Neural cell (in vitro differentiated cells): ENCODE measurements at regions not wholly inside any gene's neighbourhood (a gene's known extent, or its start where the extent isn't known, plus 50 kb on each side); places are given as distances from the start of the nearest gene placed in this dataset.

Experiments used
- H2AFZ ChIP-seq: fragments of 200-600, 300-800 bp; sonication (generic), shearing (Covaris generic); 2 replicates; pipeline ENCODE4 v1.6.0; 2014; ENCODE audit warnings: low read depth, mild to moderate bottlenecking, antibody characterized with exemption, low read length, moderate library complexity
- H3F3A ChIP-seq: fragments of 200-600 bp; shearing (Covaris generic); 2 replicates; pipeline ENCODE4 v1.6.1; 2016; ENCODE audit warnings: mild to moderate bottlenecking, moderate library complexity, mixed read lengths, antibody characterized with exemption, low read length; ENCODE audit not compliant: insufficient read depth, poor library complexity, severe bottlenecking
- H3K27ac ChIP-seq: fragments of 200-600, 300-800 bp; sonication (generic), shearing (Covaris generic); 2 replicates; pipeline ENCODE4 v1.5.1; 2014; ENCODE audit warnings: mild to moderate bottlenecking, low read length, moderate library complexity
- H3K27me3 ChIP-seq: fragments of 300-800, 200-600 bp; sonication (generic), shearing (Covaris generic); 2 replicates; pipeline ENCODE4 v1.6.0; 2014; ENCODE audit warnings: mild to moderate bottlenecking, low read depth, low read length, moderate library complexity; ENCODE audit not compliant: insufficient read depth
- H3K36me3 ChIP-seq: fragments of 300-800, 200-600 bp; sonication (generic), shearing (Covaris generic); 2 replicates; pipeline ENCODE4 v1.5.1; 2014; ENCODE audit warnings: mild to moderate bottlenecking, antibody characterized with exemption, low read length, moderate library complexity; ENCODE audit not compliant: insufficient read depth
- H3K4me2 ChIP-seq: fragments of 300-800, 200-600 bp; sonication (generic), shearing (Covaris generic); 2 replicates; pipeline ENCODE4 v1.6.0; 2014; ENCODE audit warnings: mild to moderate bottlenecking, low read length
- H3K4me3 ChIP-seq: fragments of 300-800, 200-600 bp; sonication (generic), shearing (Covaris generic); 2 replicates; pipeline ENCODE4 v1.5.1; 2014; ENCODE audit warnings: mild to moderate bottlenecking, low read length, moderate library complexity
- H3K79me2 ChIP-seq: fragments of 200-600 bp; shearing (Covaris generic); replicated peaks from 2 replicates; pipeline ENCODE4 v1.6.0; 2014; ENCODE audit warnings: mild to moderate bottlenecking, low read length, moderate library complexity; ENCODE audit not compliant: insufficient read depth
- H3K9ac ChIP-seq: fragments of 300-800, 200-600 bp; sonication (generic), shearing (Covaris generic); 2 replicates; pipeline ENCODE4 v1.6.1; 2016; ENCODE audit warnings: mild to moderate bottlenecking, low read length, mixed read lengths
- H3K9me2 ChIP-seq: fragments of 200-600 bp; shearing (Covaris generic); 2 replicates; pipeline ENCODE4 v1.6.1; 2016; ENCODE audit warnings: mild to moderate bottlenecking, low read length, mixed read lengths; ENCODE audit not compliant: insufficient read depth
- H3K9me3 ChIP-seq: fragments of 200-600, 300-800 bp; sonication (generic), shearing (Covaris generic); 2 replicates; pipeline ENCODE4 v1.6.1; 2016; ENCODE audit warnings: mild to moderate bottlenecking, mixed run types, low read length, moderate library complexity, mixed read lengths
- H4K20me1 ChIP-seq: fragments of 200-600 bp; shearing (Covaris generic); 2 replicates; pipeline ENCODE4 v1.6.1; 2016; ENCODE audit warnings: mild to moderate bottlenecking, mixed run types; ENCODE audit not compliant: insufficient read depth
- EP300 ChIP-seq: fragments of 450-650 bp; conservative IDR thresholded peaks from 2 replicates; pipeline ENCODE4 v1.6.1; 2014; ENCODE audit warnings: antibody characterized with exemption, mild to moderate bottlenecking, moderate library complexity; ENCODE audit not compliant: poor library complexity, severe bottlenecking
- EZH2 ChIP-seq: fragments of 200-600, 300-800 bp; shearing (Covaris generic), sonication (generic); IDR thresholded peaks from 2 replicates; pipeline ENCODE4 v1.6.1; 2014; ENCODE audit warnings: antibody characterized with exemption, low read length, borderline replicate concordance, mild to moderate bottlenecking; ENCODE audit not compliant: insufficient read depth, poor library complexity, severe bottlenecking
- MXI1 ChIP-seq: fragments of 450-650 bp; conservative IDR thresholded peaks from 2 replicates; pipeline ENCODE4 v1.6.1; 2014; ENCODE audit warnings: antibody characterized with exemption, mild to moderate bottlenecking; ENCODE audit not compliant: poor library complexity, severe bottlenecking
- POLR2AphosphoS5 ChIP-seq: IDR thresholded peaks from 2 replicates; pipeline ENCODE4 v1.6.1; 2012
- RAD21 ChIP-seq: fragments of 450-650 bp; conservative IDR thresholded peaks from 2 replicates; pipeline ENCODE4 v1.6.1; 2014; ENCODE audit warnings: antibody characterized with exemption, mild to moderate bottlenecking, moderate library complexity
- SMC3 ChIP-seq: fragments of 450-650 bp; conservative IDR thresholded peaks from 2 replicates; pipeline ENCODE4 v1.6.1; 2014; ENCODE audit warnings: antibody characterized with exemption, mild to moderate bottlenecking, moderate library complexity; ENCODE audit not compliant: poor library complexity
- TAF1 ChIP-seq: IDR thresholded peaks from 2 replicates; pipeline ENCODE4 v1.6.1; 2012; ENCODE audit warnings: low read depth
- TF ChIP-seq, protein P1 (sequence below): IDR thresholded peaks from 2 replicates; pipeline ENCODE4 v1.6.1; 2012; ENCODE audit warnings: borderline replicate concordance
- TF ChIP-seq, protein P2 (sequence below): fragments of 450-650 bp; IDR thresholded peaks from 2 replicates; pipeline ENCODE4 v1.5.1; 2014; ENCODE audit warnings: antibody characterized with exemption, mild to moderate bottlenecking, moderate library complexity; ENCODE audit not compliant: poor library complexity, severe bottlenecking

DNA sequence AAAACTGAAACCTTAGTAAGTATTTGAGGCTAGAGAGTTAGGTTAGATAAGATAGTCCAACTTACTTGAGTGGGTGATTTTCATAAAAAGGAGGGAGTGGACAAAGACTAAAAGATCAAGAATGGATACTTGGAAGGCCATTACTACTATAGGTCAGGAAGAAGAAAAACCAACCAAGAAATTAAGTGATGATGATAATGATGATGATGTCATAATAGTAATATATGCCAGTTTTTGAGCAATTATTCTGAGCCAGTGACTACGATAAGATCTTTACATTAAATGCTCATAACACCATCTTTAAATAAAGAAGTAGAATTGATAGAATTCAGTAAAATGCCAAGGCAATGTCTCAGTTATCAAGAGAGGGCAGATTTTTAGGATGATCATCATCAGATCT lies 430.7 kb upstream of the ADAMTS5 start:
- Histone ChIP-seq H3K9me3 (no peaks in the 10 kb centered on the region), H4K20me1 (no peaks in the 10 kb centered on the region), H3F3A (no peaks in the 10 kb centered on the region), H3K27ac (no peak overlapping the region), H3K79me2 (no peaks in the 10 kb centered on the region), H3K9me2 (no peaks in the 10 kb centered on the region), H3K4me2 (no peak overlapping the region), H3K9ac (no peak overlapping the region), H3K36me3 (no peaks in the 10 kb centered on the region), H2AFZ (no peak overlapping the region), H3K4me3 (no peak overlapping the region), H3K27me3 (no peaks in the 10 kb centered on the region)
- TF ChIP-seq, protein P1, sequence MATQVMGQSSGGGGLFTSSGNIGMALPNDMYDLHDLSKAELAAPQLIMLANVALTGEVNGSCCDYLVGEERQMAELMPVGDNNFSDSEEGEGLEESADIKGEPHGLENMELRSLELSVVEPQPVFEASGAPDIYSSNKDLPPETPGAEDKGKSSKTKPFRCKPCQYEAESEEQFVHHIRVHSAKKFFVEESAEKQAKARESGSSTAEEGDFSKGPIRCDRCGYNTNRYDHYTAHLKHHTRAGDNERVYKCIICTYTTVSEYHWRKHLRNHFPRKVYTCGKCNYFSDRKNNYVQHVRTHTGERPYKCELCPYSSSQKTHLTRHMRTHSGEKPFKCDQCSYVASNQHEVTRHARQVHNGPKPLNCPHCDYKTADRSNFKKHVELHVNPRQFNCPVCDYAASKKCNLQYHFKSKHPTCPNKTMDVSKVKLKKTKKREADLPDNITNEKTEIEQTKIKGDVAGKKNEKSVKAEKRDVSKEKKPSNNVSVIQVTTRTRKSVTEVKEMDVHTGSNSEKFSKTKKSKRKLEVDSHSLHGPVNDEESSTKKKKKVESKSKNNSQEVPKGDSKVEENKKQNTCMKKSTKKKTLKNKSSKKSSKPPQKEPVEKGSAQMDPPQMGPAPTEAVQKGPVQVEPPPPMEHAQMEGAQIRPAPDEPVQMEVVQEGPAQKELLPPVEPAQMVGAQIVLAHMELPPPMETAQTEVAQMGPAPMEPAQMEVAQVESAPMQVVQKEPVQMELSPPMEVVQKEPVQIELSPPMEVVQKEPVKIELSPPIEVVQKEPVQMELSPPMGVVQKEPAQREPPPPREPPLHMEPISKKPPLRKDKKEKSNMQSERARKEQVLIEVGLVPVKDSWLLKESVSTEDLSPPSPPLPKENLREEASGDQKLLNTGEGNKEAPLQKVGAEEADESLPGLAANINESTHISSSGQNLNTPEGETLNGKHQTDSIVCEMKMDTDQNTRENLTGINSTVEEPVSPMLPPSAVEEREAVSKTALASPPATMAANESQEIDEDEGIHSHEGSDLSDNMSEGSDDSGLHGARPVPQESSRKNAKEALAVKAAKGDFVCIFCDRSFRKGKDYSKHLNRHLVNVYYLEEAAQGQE, result no peak
- TF ChIP-seq RAD21 (no peak), POLR2AphosphoS5 (no peak), TAF1 (no peak), SMC3 (no peak), EP300 (no peak), MXI1 (no peak), EZH2 (no peak)
- TF ChIP-seq, protein P2, sequence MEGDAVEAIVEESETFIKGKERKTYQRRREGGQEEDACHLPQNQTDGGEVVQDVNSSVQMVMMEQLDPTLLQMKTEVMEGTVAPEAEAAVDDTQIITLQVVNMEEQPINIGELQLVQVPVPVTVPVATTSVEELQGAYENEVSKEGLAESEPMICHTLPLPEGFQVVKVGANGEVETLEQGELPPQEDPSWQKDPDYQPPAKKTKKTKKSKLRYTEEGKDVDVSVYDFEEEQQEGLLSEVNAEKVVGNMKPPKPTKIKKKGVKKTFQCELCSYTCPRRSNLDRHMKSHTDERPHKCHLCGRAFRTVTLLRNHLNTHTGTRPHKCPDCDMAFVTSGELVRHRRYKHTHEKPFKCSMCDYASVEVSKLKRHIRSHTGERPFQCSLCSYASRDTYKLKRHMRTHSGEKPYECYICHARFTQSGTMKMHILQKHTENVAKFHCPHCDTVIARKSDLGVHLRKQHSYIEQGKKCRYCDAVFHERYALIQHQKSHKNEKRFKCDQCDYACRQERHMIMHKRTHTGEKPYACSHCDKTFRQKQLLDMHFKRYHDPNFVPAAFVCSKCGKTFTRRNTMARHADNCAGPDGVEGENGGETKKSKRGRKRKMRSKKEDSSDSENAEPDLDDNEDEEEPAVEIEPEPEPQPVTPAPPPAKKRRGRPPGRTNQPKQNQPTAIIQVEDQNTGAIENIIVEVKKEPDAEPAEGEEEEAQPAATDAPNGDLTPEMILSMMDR, result no peak

DNA sequence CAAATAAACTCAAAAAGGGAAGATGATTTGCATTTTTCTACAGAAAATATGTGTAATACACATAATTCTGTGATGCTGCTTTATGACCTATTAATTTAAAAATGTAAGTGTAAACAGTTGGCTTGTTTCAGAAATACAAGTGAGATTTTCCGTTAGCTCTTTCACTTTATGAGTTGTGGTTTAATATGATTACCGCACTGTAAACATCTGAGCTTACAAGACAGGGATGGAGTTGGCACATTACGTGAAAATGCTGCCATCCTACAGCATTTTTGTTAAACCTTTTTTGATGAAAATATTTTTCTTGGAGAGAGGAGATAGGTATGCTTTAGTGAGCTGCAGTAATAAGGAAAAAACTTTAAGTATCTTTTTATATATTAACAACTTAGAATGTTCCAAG lies 426.8 kb upstream of the ADAMTS5 start:
- Histone ChIP-seq H3K9me3 (no peaks in the 10 kb centered on the region), H3K27me3 (no peaks in the 10 kb centered on the region), H4K20me1 (no peaks in the 10 kb centered on the region), H2AFZ (no peak overlapping the region), H3F3A (no peaks in the 10 kb centered on the region), H3K9ac (no peak overlapping the region), H3K27ac (no peak overlapping the region), H3K36me3 (no peaks in the 10 kb centered on the region), H3K4me3 (no peak overlapping the region), H3K79me2 (no peaks in the 10 kb centered on the region), H3K9me2 (no peaks in the 10 kb centered on the region), H3K4me2 (no peak overlapping the region)
- TF ChIP-seq MXI1, result no peak
- TF ChIP-seq TAF1, result no peak
- TF ChIP-seq, protein P2, result no peak
- TF ChIP-seq POLR2AphosphoS5, result no peak
- TF ChIP-seq, protein P1, result no peak
- no peak for TF ChIP-seq EZH2
- TF ChIP-seq RAD21, result no peak
